ENCODE measurements at regions not wholly inside any gene's neighbourhood (a gene's known extent, or its start where the extent isn't known, plus 50 kb on each side); places are given as distances from the start of the nearest gene placed in this dataset.

DNA sequence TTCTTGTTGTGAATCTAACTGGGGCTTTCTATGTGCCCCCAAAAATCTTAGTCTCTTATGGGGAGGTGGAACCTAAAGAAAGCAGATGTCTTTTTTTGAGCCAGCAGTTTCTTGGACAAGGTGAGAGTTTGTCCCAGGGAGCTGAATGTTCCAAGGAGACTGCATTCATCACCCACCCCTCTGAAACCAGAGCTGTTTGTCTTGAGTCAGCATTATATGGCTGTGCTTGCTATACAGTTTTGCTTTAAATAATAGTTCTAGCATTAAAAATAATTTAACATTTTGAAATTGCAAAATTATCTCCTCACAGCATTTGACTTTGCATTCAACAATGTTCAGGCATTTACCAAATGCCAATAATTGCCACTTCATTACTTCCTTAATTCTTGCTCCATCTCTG lies 813.3 kb downstream of the BCL11B start:
- no peaks in the 10 kb centered on the region for H3K9me3 ChIP-seq
- no peak overlapping the region for H3K4me3 ChIP-seq
- no peak for TF ChIP-seq CTCF (IDR thresholded peaks at IDR 0.05)
- H3K36me3 ChIP-seq = no peaks in the 10 kb centered on the region
- no peaks in the 10 kb centered on the region for H3K27me3 ChIP-seq
- H3K27ac ChIP-seq = no peak overlapping the region
- H3K4me1 ChIP-seq = no peaks in the 10 kb centered on the region
- DNase-seq = no peak
- no peak overlapping the region for H3K9ac ChIP-seq (ENCODE audit: low read depth in 2 of 2, low read length in 2 of 2)
- intact Hi-C loops (cut with DNase I) = no loop called here

DNA sequence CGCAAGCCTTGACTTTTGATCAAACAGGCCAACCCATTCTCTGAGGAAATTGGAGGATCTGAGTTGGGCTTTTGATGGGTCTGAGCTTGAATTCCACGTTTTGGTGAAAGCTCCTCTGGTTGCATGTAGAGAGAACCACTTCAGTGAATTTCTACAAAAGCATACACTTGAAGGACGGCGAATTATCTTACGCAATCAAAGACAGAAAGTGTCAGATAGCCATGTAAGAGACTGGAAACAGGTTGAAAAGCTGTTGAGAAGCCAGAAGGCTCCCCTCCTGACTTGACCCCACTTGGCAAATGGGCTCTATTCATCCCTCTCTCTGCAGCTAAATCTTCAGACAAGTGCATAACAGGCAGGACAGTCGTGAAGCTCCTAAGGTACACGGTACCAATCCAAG lies 809.1 kb downstream of the BCL11B start:
- no peak overlapping the region for H3K4me3 ChIP-seq
- no peaks in the 10 kb centered on the region for H3K27me3 ChIP-seq
- no peaks in the 10 kb centered on the region for H3K36me3 ChIP-seq
- H3K27ac ChIP-seq = no peak overlapping the region
- no peak overlapping the region for H3K9ac ChIP-seq (ENCODE audit: low read depth in 2 of 2, low read length in 2 of 2)
- no peaks in the 10 kb centered on the region for H3K9me3 ChIP-seq
- H3K4me1 ChIP-seq = no peaks in the 10 kb centered on the region
- intact Hi-C loops (cut with DNase I) = no loop called here
- DNase-seq = no peak
- TF ChIP-seq CTCF (IDR thresholded peaks at IDR 0.05) = no peak

DNA sequence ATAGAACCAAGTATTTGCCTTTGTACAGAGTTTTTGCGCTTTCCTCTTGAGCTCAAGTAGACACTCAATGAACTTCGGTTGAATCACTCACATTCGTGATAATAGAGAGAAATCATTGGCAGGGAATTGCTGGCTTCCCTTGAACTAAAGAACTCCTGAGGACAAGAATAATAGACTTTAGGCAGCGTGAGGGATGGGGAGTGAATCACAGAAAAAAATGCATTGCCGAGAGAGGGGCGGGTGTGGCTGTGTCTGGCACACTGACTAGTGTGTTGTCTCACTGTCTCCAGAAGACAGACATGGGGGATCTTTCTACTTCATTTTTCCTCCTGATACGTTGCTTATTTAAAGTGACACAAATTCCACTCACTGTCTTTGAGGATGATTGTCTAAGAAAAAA lies 805.2 kb downstream of the BCL11B start:
- intact Hi-C loops (cut with DNase I) = no loop called here
- no peak overlapping the region for H3K9ac ChIP-seq (ENCODE audit: low read depth in 2 of 2, low read length in 2 of 2)

GRCh38 chr14:98470663-98471062 lies 801.3 kb downstream of the BCL11B start:
- Histone ChIP-seq H3K36me3 (no peaks in the 10 kb centered on the region), H3K9me3 (no peaks in the 10 kb centered on the region), H3K4me3 (no peak overlapping the region), H3K27me3 (no peaks in the 10 kb centered on the region), H3K9ac (ENCODE audit: low read depth in 2 of 2, low read length in 2 of 2) (no peak overlapping the region), H3K4me1 (no peaks in the 10 kb centered on the region), H3K27ac (no peak overlapping the region)
- no peak for DNase-seq
- no peak for TF ChIP-seq CTCF (IDR thresholded peaks at IDR 0.05)
- intact Hi-C loops (cut with DNase I) = no loop called here

More for the DNA sequence above, 805.2 kb downstream of the BCL11B start:
- H3K9me3 ChIP-seq = no peaks in the 10 kb centered on the region
- no peak for DNase-seq
- H3K4me3 ChIP-seq = no peak overlapping the region
- TF ChIP-seq CTCF (IDR thresholded peaks at IDR 0.05) = no peak
- H3K27me3 ChIP-seq = no peaks in the 10 kb centered on the region
- H3K4me1 ChIP-seq = no peaks in the 10 kb centered on the region
- H3K36me3 ChIP-seq = no peaks in the 10 kb centered on the region
- H3K27ac ChIP-seq = no peak overlapping the region

DNA sequence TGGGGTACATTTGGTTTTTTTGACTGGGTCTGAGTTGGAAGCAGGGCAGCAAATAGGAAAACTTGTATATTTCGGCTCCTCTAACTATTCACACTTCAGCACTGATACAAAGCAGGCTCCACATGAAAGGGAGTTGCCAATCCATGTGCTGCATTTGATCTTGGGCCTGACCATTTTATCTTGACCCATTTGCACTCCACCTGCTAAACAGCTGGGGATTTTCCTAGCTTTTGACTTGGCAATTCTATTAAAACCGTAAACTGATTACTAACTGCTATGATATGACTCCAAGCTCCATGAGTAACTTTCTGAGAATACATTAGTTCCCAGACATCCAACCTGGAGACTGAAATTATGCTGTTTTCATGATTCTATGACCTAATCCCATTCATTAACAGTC lies 797.1 kb downstream of the BCL11B start:
- intact Hi-C loops (cut with DNase I) = no loop called here
- no peak overlapping the region for H3K4me3 ChIP-seq
- H3K27ac ChIP-seq = no peak overlapping the region
- TF ChIP-seq CTCF (IDR thresholded peaks at IDR 0.05) = no peak
- no peak overlapping the region for H3K9ac ChIP-seq (ENCODE audit: low read depth in 2 of 2, low read length in 2 of 2)
- no peaks in the 10 kb centered on the region for H3K4me1 ChIP-seq
- no peak for DNase-seq
- H3K27me3 ChIP-seq = no peaks in the 10 kb centered on the region
- no peaks in the 10 kb centered on the region for H3K9me3 ChIP-seq
- H3K36me3 ChIP-seq = no peaks in the 10 kb centered on the region

DNA sequence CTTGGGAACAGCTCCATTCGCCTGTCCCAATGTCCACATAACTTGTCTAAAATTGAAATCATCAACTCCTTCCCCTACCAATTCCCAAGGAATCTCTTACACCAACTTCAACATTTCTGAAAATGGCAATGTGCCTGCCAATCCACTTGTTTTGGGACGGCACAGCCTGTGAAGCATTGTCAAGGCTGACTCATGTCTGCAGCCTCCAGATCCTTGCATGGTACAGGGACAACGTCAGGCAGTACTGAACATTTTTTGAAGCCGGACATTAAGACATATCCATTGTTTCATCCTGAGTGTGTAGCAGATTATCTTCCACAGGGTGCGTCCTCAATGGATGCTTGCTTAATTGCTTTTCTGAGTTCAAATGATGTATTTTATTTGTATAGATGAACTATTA lies 794.1 kb downstream of the BCL11B start:
- Histone ChIP-seq H3K4me1 (no peaks in the 10 kb centered on the region), H3K27me3 (no peaks in the 10 kb centered on the region), H3K4me3 (no peak overlapping the region), H3K27ac (no peak overlapping the region), H3K9me3 (no peaks in the 10 kb centered on the region), H3K9ac (ENCODE audit: low read depth in 2 of 2, low read length in 2 of 2) (no peak overlapping the region), H3K36me3 (no peaks in the 10 kb centered on the region)
- no peak for TF ChIP-seq CTCF (IDR thresholded peaks at IDR 0.05)
- intact Hi-C loops (cut with DNase I) = no loop called here
- no peak for DNase-seq

All from colonic mucosa (tissue), 4 donors.